GM23338 (cell line): ENCODE measurements at regions not wholly inside any gene's neighbourhood (a gene's known extent, or its start where the extent isn't known, plus 50 kb on each side); places are given as distances from the start of the nearest gene placed in this dataset.

Experiments
- ATAC-seq: fragments of 200-7000 bp; cut with Tn5 transposase; 3 replicates; pipeline ENCODE4 v1.9.1; 2020
- DNase-seq: peaks from one replicate; pipeline ENCODE4 v3.0.0-alpha.2; 2015; ENCODE audit warnings: low spot score
- H2AFZ ChIP-seq: fragments of 200-600 bp; sonication (generic); 2 replicates; pipeline ENCODE4 v1.8.0; 2016; ENCODE audit warnings: antibody characterized with exemption, mild to moderate bottlenecking, moderate library complexity
- H3F3A ChIP-seq: fragments of 200-600 bp; sonication (generic); replicated peaks from 2 replicates; pipeline ENCODE4 v1.8.0; 2017; ENCODE audit warnings: antibody characterized with exemption, mixed run types, low read depth
- H3K27ac ChIP-seq: fragments of 200-600 bp; sonication (generic); 2 replicates; pipeline ENCODE4 v1.6.1; 2016; ENCODE audit warnings: low read depth
- H3K27me3 ChIP-seq: fragments of 200-600 bp; sonication (generic); 2 replicates; pipeline ENCODE4 v1.8.0; 2016; ENCODE audit warnings: mild to moderate bottlenecking, mixed run types, moderate library complexity; ENCODE audit not compliant: insufficient read depth
- H3K36me3 ChIP-seq: fragments of 200-600 bp; sonication (generic); 2 replicates; pipeline ENCODE4 v1.8.0; 2016; ENCODE audit warnings: mild to moderate bottlenecking; ENCODE audit not compliant: insufficient read depth
- H3K4me1 ChIP-seq: fragments of 200-600 bp; sonication (generic); 2 replicates; pipeline ENCODE4 v1.8.0; 2016; ENCODE audit warnings: mild to moderate bottlenecking, moderate library complexity; ENCODE audit not compliant: insufficient read depth
- H3K4me2 ChIP-seq: fragments of 200-600 bp; sonication (generic); 2 replicates; pipeline ENCODE4 v1.7.1; 2017; ENCODE audit warnings: mixed run types
- H3K4me3 ChIP-seq: fragments of 200-600 bp; sonication (generic); 2 replicates; pipeline ENCODE4 v1.6.1; 2016; ENCODE audit warnings: mixed run types
- H3K79me2 ChIP-seq: fragments of 200-600 bp; sonication (generic); replicated peaks from 2 replicates; pipeline ENCODE4 v1.8.0; 2017; ENCODE audit warnings: mild to moderate bottlenecking; ENCODE audit not compliant: insufficient read depth
- H3K9me2 ChIP-seq: fragments of 200-600 bp; sonication (generic); 2 replicates; pipeline ENCODE4 v1.8.0; 2017; ENCODE audit not compliant: insufficient read depth
- H4K20me1 ChIP-seq: fragments of 200-600 bp; sonication (generic); replicated peaks from 2 replicates; pipeline ENCODE4 v1.8.0; 2017; ENCODE audit warnings: mild to moderate bottlenecking; ENCODE audit not compliant: insufficient read depth
- H3K27ac Mint-ChIP-seq: 2 replicates; pipeline ENCODE4 v1.8.0; 2020; ENCODE audit warnings: inconsistent platforms, mild to moderate bottlenecking, moderate library complexity, mixed read lengths
- H3K27me3 Mint-ChIP-seq: 3 replicates; pipeline ENCODE4 v1.8.0; 2022; ENCODE audit warnings: low read depth, mild to moderate bottlenecking, moderate library complexity, mixed read lengths, inconsistent platforms; ENCODE audit not compliant: insufficient read depth, poor library complexity
- H3K36me3 Mint-ChIP-seq: 3 replicates; pipeline ENCODE4 v1.8.0; 2021; ENCODE audit warnings: low read depth, mild to moderate bottlenecking, inconsistent platforms, moderate library complexity, mixed read lengths
- H3K4me1 Mint-ChIP-seq: 3 replicates; pipeline ENCODE4 v1.8.0; 2020; ENCODE audit warnings: mild to moderate bottlenecking, inconsistent platforms, mixed read lengths
- H3K4me3 Mint-ChIP-seq: 3 replicates; pipeline ENCODE4 v1.8.0; 2021; ENCODE audit warnings: moderate library complexity, mild to moderate bottlenecking, inconsistent platforms, mixed read lengths
- H3K9me3 Mint-ChIP-seq: 3 replicates; pipeline ENCODE4 v1.8.0; 2020; ENCODE audit warnings: moderate library complexity, mild to moderate bottlenecking, inconsistent platforms, mixed read lengths
- CREB1 ChIP-seq: fragments of 250-450 bp; sonication (Bioruptor Pico); IDR thresholded peaks from 2 replicates; pipeline ENCODE4 v1.5.0; 2020; ENCODE audit warnings: low read depth, mild to moderate bottlenecking, moderate library complexity
- EZH2 ChIP-seq: fragments of 200-600 bp; sonication (generic); IDR thresholded peaks from one replicate; pipeline ENCODE4 v1.8.0; 2017; ENCODE audit warnings: antibody characterized with exemption, mild to moderate bottlenecking, low read depth; ENCODE audit not compliant: unreplicated experiment
- EZH2phosphoT487 ChIP-seq: fragments of 200-600 bp; sonication (generic); IDR thresholded peaks from one replicate; pipeline ENCODE4 v1.8.1; 2018; ENCODE audit warnings: antibody characterized with exemption; ENCODE audit not compliant: unreplicated experiment
- JUNB ChIP-seq: IDR thresholded peaks from one replicate; pipeline ENCODE4 v1.6.1; 2016; ENCODE audit warnings: antibody characterized with exemption; ENCODE audit not compliant: unreplicated experiment
- NANOG ChIP-seq: IDR thresholded peaks from 2 replicates; pipeline ENCODE4 v1.6.1; 2016; ENCODE audit warnings: antibody characterized with exemption, borderline replicate concordance
- POLR2AphosphoS5 ChIP-seq: IDR thresholded peaks from 2 replicates; pipeline ENCODE4 v1.6.1; 2016; ENCODE audit warnings: antibody characterized with exemption, low read depth
- STAT1 ChIP-seq: IDR thresholded peaks from one replicate; pipeline ENCODE4 v1.6.1; 2016; ENCODE audit warnings: antibody characterized with exemption; ENCODE audit not compliant: unreplicated experiment
- ZNF114 ChIP-seq: fragments of 250-450 bp; sonication (Bioruptor Pico); IDR thresholded peaks from 2 replicates; pipeline ENCODE4 v1.5.0; 2020; ENCODE audit warnings: mild to moderate bottlenecking, moderate library complexity
- ZNF331 ChIP-seq: fragments of 250-450 bp; sonication (Bioruptor Pico); IDR thresholded peaks from 2 replicates; pipeline ENCODE4 v1.5.0; 2020; ENCODE audit warnings: low read depth, mild to moderate bottlenecking, moderate library complexity
- TF ChIP-seq, protein P1 (sequence below): IDR thresholded peaks from 2 replicates; pipeline ENCODE4 v1.6.1; 2016; ENCODE audit warnings: antibody characterized with exemption
- TF ChIP-seq, protein P2 (sequence below), 2 experiments: fragments of 200-600 bp in 1 of 2; sonication (generic) in 1 of 2; conservative IDR thresholded peaks; 2 replicates each; pipeline versions ENCODE4 v1.5.1 to v1.6.1; 2016 to 2017; ENCODE audit warnings: antibody characterized with exemption in 2 of 2, low read depth in 2 of 2, mild to moderate bottlenecking in 2 of 2, moderate library complexity in 1 of 2
- TF ChIP-seq, protein P3 (sequence below): IDR thresholded peaks from one replicate; pipeline ENCODE4 v1.6.1; 2018; ENCODE audit warnings: antibody characterized with exemption; ENCODE audit not compliant: unreplicated experiment

DNA sequence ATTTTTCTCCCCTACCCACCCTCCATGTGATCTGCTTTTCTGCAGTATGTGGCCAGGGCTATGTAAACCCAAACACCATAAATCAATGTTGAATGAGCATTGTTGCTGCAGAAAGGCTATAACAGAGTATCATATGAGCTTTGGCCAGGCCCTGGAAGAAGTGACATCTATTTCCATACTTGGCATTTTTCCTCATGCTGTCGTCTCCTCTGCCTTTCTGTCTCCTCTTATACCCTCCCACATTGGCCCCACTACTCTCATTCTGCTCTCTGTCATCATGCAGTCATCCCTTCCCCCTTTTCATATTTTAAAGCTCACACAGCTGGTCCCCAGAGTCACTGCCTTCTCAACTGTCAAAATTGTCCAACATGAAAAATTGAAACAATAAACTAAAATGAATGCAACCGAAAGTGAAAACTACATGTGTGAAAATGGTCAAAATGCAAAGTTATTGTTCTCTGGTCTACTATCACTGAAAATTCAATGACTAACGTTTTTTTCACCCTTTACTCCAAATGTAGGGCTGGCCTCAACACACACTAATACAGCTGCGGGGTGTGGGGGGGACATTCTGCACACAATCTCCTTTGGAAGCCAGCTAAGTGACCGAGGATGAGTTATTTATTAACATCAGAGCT lies 290.7 kb upstream of the TMPO start:
- Histone ChIP-seq H3K27ac (no peak overlapping the region), H3K4me3 (no peak overlapping the region), H3K4me1 (peaks cover 18% of the 10 kb centered on the region), H3F3A (no peaks in the 10 kb centered on the region), H3K79me2 (no peaks in the 10 kb centered on the region), H3K9me2 (peaks cover 7% of the 10 kb centered on the region; the same call in 1 of the 2 replicates), H3K36me3 (no peaks in the 10 kb centered on the region), H4K20me1 (no peaks in the 10 kb centered on the region), H3K27me3 (no peaks in the 10 kb centered on the region), H3K4me2 (no peak overlapping the region), H2AFZ (no peak overlapping the region)
- no peak for ATAC-seq
- no peak for TF ChIP-seq ZNF331 (CRISPR knock-in tag)
- TF ChIP-seq POLR2AphosphoS5: no peak
- TF ChIP-seq CREB1: no peak
- TF ChIP-seq JUNB: no peak
- TF ChIP-seq NANOG: no peak
- no peak for TF ChIP-seq EZH2
- TF ChIP-seq, protein P1, sequence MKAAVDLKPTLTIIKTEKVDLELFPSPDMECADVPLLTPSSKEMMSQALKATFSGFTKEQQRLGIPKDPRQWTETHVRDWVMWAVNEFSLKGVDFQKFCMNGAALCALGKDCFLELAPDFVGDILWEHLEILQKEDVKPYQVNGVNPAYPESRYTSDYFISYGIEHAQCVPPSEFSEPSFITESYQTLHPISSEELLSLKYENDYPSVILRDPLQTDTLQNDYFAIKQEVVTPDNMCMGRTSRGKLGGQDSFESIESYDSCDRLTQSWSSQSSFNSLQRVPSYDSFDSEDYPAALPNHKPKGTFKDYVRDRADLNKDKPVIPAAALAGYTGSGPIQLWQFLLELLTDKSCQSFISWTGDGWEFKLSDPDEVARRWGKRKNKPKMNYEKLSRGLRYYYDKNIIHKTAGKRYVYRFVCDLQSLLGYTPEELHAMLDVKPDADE: no peak
- TF ChIP-seq ZNF114 (CRISPR knock-in tag): no peak
- TF ChIP-seq EZH2phosphoT487: no peak
- no peak for TF ChIP-seq STAT1
- TF ChIP-seq, protein P2, sequence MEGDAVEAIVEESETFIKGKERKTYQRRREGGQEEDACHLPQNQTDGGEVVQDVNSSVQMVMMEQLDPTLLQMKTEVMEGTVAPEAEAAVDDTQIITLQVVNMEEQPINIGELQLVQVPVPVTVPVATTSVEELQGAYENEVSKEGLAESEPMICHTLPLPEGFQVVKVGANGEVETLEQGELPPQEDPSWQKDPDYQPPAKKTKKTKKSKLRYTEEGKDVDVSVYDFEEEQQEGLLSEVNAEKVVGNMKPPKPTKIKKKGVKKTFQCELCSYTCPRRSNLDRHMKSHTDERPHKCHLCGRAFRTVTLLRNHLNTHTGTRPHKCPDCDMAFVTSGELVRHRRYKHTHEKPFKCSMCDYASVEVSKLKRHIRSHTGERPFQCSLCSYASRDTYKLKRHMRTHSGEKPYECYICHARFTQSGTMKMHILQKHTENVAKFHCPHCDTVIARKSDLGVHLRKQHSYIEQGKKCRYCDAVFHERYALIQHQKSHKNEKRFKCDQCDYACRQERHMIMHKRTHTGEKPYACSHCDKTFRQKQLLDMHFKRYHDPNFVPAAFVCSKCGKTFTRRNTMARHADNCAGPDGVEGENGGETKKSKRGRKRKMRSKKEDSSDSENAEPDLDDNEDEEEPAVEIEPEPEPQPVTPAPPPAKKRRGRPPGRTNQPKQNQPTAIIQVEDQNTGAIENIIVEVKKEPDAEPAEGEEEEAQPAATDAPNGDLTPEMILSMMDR (conservative IDR thresholded peaks at IDR 0.05; ENCODE audit: low read depth in 2 of 2): no peak
- Mint-ChIP-seq H3K9me3 (no peaks in the 10 kb centered on the region), H3K36me3 (no peaks in the 10 kb centered on the region), H3K4me3 (no peak overlapping the region), H3K27me3 (peaks cover 2% of the 10 kb centered on the region), H3K4me1 (peaks cover 14% of the 10 kb centered on the region; the same call in 2 of the 3 replicates), H3K27ac (no peak overlapping the region)
- no peak for DNase-seq

- TF ChIP-seq, protein P3, sequence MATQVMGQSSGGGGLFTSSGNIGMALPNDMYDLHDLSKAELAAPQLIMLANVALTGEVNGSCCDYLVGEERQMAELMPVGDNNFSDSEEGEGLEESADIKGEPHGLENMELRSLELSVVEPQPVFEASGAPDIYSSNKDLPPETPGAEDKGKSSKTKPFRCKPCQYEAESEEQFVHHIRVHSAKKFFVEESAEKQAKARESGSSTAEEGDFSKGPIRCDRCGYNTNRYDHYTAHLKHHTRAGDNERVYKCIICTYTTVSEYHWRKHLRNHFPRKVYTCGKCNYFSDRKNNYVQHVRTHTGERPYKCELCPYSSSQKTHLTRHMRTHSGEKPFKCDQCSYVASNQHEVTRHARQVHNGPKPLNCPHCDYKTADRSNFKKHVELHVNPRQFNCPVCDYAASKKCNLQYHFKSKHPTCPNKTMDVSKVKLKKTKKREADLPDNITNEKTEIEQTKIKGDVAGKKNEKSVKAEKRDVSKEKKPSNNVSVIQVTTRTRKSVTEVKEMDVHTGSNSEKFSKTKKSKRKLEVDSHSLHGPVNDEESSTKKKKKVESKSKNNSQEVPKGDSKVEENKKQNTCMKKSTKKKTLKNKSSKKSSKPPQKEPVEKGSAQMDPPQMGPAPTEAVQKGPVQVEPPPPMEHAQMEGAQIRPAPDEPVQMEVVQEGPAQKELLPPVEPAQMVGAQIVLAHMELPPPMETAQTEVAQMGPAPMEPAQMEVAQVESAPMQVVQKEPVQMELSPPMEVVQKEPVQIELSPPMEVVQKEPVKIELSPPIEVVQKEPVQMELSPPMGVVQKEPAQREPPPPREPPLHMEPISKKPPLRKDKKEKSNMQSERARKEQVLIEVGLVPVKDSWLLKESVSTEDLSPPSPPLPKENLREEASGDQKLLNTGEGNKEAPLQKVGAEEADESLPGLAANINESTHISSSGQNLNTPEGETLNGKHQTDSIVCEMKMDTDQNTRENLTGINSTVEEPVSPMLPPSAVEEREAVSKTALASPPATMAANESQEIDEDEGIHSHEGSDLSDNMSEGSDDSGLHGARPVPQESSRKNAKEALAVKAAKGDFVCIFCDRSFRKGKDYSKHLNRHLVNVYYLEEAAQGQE: no peak
- TF ChIP-seq EZH2: no peak
- TF ChIP-seq JUNB: no peak
- TF ChIP-seq, protein P2 (conservative IDR thresholded peaks at IDR 0.05; ENCODE audit: low read depth in 2 of 2): peak; percentile 82 to 83
- no peaks in the 10 kb centered on the region for H3K79me2 ChIP-seq
- H3K9me3 Mint-ChIP-seq: no peaks in the 10 kb centered on the region
- H3K27me3 ChIP-seq: no peaks in the 10 kb centered on the region
- H3K4me3 Mint-ChIP-seq: no peak overlapping the region
- no peaks in the 10 kb centered on the region for H3F3A ChIP-seq
- no peak overlapping the region for H3K4me3 ChIP-seq
- ATAC-seq (peak; percentile 69), DNase-seq (peak; percentile 58)
- H3K4me2 ChIP-seq: no peak overlapping the region
- H3K4me1 ChIP-seq: peaks cover 4% of the 10 kb centered on the region; the same call in 1 of the 2 replicates
- peaks cover 4% of the 10 kb centered on the region; the same call in 1 of the 3 replicates for H3K4me1 Mint-ChIP-seq
- H3K9me2 ChIP-seq: peaks cover 7% of the 10 kb centered on the region; the same call in 1 of the 2 replicates
- H3K36me3 Mint-ChIP-seq: no peaks in the 10 kb centered on the region
- H3K36me3 ChIP-seq: no peaks in the 10 kb centered on the region
- no peak overlapping the region for H3K27ac ChIP-seq
- no peaks in the 10 kb centered on the region for H4K20me1 ChIP-seq
- no peak overlapping the region for H2AFZ ChIP-seq
- H3K27ac Mint-ChIP-seq: no peak overlapping the region
- H3K27me3 Mint-ChIP-seq: peaks cover 2% of the 10 kb centered on the region
These were observed 288.2 kb upstream of the TMPO start for GRCh38 chr12:98227162-98227561.
